Stimulated activated naive B cell treated with anti-CD40 and anti-IgM and Interleukin-4, amounts not matched to agents 10 μg/mL and 1 μg/mL and 100 μg/mL, for 72 hours (primary cell): ENCODE measurements at regions not wholly inside any gene's neighbourhood (a gene's known extent, or its start where the extent isn't known, plus 50 kb on each side); places are given as distances from the start of the nearest gene placed in this dataset.
"Not testable (repeated sequence)": the region's sequence is repeated elsewhere in the genome, so short reads cannot be mapped to it uniquely, and the experiment has no call there.

Source experiments
- ATAC-seq, 2 donors: fragments of 150-1000 bp; cut with Tn5 transposase; replicated peaks; 2 replicates each; pipeline ENCODE4 v1.10.0; 2021; ENCODE audit warnings: moderate library complexity in 1 of 2
- DNase-seq: peaks from one replicate; pipeline ENCODE4 v3.0.0; 2021
- H3K27ac Mint-ChIP-seq: one replicate; pipeline ENCODE4 v1.8.0; 2022; ENCODE audit warnings: mild to moderate bottlenecking, mixed read lengths
- H3K27me3 Mint-ChIP-seq, 2 donors: one replicate each; pipeline ENCODE4 v1.8.0; 2022; ENCODE audit warnings: mixed read lengths in 2 of 2
- H3K36me3 Mint-ChIP-seq, 2 donors: one replicate each; pipeline ENCODE4 v1.8.0; 2022; ENCODE audit warnings: mixed read lengths in 2 of 2, mild to moderate bottlenecking in 1 of 2
- H3K4me1 Mint-ChIP-seq, 2 donors: one replicate each; pipeline ENCODE4 v1.8.0; 2022; ENCODE audit warnings: mixed read lengths in 2 of 2, mild to moderate bottlenecking in 1 of 2
- H3K4me3 Mint-ChIP-seq, 2 donors: one replicate each; pipeline ENCODE4 v1.8.0; 2022; ENCODE audit warnings: mild to moderate bottlenecking in 2 of 2, mixed read lengths in 2 of 2, moderate library complexity in 1 of 2
- H3K9me3 Mint-ChIP-seq, 2 donors: one replicate each; pipeline ENCODE4 v1.8.0; 2022; ENCODE audit warnings: mixed read lengths in 2 of 2, mild to moderate bottlenecking in 1 of 2

- H3K27ac Mint-ChIP-seq: no peak overlapping the region
- ATAC-seq (no peak), DNase-seq (no peak)
- peaks cover 0 to 6% of the 10 kb centered on the region in 2 donors for H3K27me3 Mint-ChIP-seq
- H3K36me3 Mint-ChIP-seq: no peaks in the 10 kb centered on the region
- H3K4me3 Mint-ChIP-seq: no peak overlapping the region
- H3K9me3 Mint-ChIP-seq: no peaks in the 10 kb centered on the region
- no peaks in the 10 kb centered on the region for H3K4me1 Mint-ChIP-seq
Measured at GRCh38 chr6:56795466-56796195, 152.9 kb upstream of the DST start.

GRCh38 chr6:56794421-56794820 is 151.7 kb upstream of the DST start:
- Mint-ChIP-seq H3K9me3 (no peaks in the 10 kb centered on the region), H3K36me3 (no peaks in the 10 kb centered on the region), H3K27me3 (peaks cover 0 to 6% of the 10 kb centered on the region in 2 donors), H3K4me1 (no peaks in the 10 kb centered on the region), H3K27ac (no peak overlapping the region), H3K4me3 (no peak overlapping the region)
- ATAC-seq (no peak), DNase-seq (no peak)

- ATAC-seq: no peak
- Mint-ChIP-seq H3K27ac (no peak overlapping the region), H3K27me3 (peaks cover 0 to 6% of the 10 kb centered on the region in 2 donors), H3K4me3 (no peak overlapping the region), H3K9me3 (no peaks in the 10 kb centered on the region), H3K4me1 (no peaks in the 10 kb centered on the region), H3K36me3 (no peaks in the 10 kb centered on the region)
- DNase-seq: no peak
Measured at GRCh38 chr6:56793938-56794337, 151.2 kb upstream of the DST start.

GRCh38 chr6:56790414-56790813 is 147.7 kb upstream of the DST start:
- no peak for ATAC-seq

GRCh38 chr6:56789879-56790278 is 147.2 kb upstream of the DST start:
- ATAC-seq (no peak), DNase-seq (no peak)
- no peak overlapping the region for H3K27ac Mint-ChIP-seq
- H3K9me3 Mint-ChIP-seq: peaks cover 0 to 4% of the 10 kb centered on the region in 2 donors
- H3K27me3 Mint-ChIP-seq: peaks cover 8 to 12% of the 10 kb centered on the region in 2 donors
- H3K36me3 Mint-ChIP-seq: no peaks in the 10 kb centered on the region
- H3K4me1 Mint-ChIP-seq: no peaks in the 10 kb centered on the region
- no peak overlapping the region for H3K4me3 Mint-ChIP-seq

More at GRCh38 chr6:56790414-56790813, 147.7 kb upstream of the DST start:
- peaks cover 8 to 11% of the 10 kb centered on the region in 2 donors for H3K27me3 Mint-ChIP-seq
- no peaks in the 10 kb centered on the region for H3K36me3 Mint-ChIP-seq
- H3K4me1 Mint-ChIP-seq: no peaks in the 10 kb centered on the region
- no peak overlapping the region for H3K4me3 Mint-ChIP-seq
- peaks cover 0 to 4% of the 10 kb centered on the region in 2 donors for H3K9me3 Mint-ChIP-seq
- H3K27ac Mint-ChIP-seq: no peak overlapping the region
- no peak for DNase-seq

- Mint-ChIP-seq H3K4me3 (no peak overlapping the region), H3K27ac (no peak overlapping the region), H3K4me1 (no peaks in the 10 kb centered on the region), H3K27me3 (peaks cover 8 to 15% of the 10 kb centered on the region in 2 donors), H3K9me3 (peaks cover under 1 to 4% of the 10 kb centered on the region in 2 donors), H3K36me3 (no peaks in the 10 kb centered on the region)
- no peak for DNase-seq
- ATAC-seq: no peak
Measured at GRCh38 chr6:56789342-56789741, 146.7 kb upstream of the DST start.

GRCh38 chr6:56787209-56787608 is 144.5 kb upstream of the DST start:
- H3K9me3 Mint-ChIP-seq: peaks cover 3 to 4% of the 10 kb centered on the region in 2 donors
- no peak overlapping the region for H3K27ac Mint-ChIP-seq
- ATAC-seq (no peak), DNase-seq (no peak)
- no peaks in the 10 kb centered on the region for H3K4me1 Mint-ChIP-seq
- H3K36me3 Mint-ChIP-seq: no peaks in the 10 kb centered on the region
- no peak overlapping the region for H3K4me3 Mint-ChIP-seq
- peaks cover 12 to 18% of the 10 kb centered on the region in 2 donors for H3K27me3 Mint-ChIP-seq

- no peaks in the 10 kb centered on the region for H3K36me3 Mint-ChIP-seq
- H3K27me3 Mint-ChIP-seq: peaks cover 12% of the 10 kb centered on the region in 2 donors
- DNase-seq (no peak), ATAC-seq (no peak)
- no peaks in the 10 kb centered on the region for H3K4me1 Mint-ChIP-seq
- no peak overlapping the region for H3K27ac Mint-ChIP-seq
- no peak overlapping the region for H3K4me3 Mint-ChIP-seq
- peaks cover 3 to 4% of the 10 kb centered on the region in 2 donors for H3K9me3 Mint-ChIP-seq
Measured at GRCh38 chr6:56786256-56786655, 143.6 kb upstream of the DST start.

- ATAC-seq, DNase-seq, H3K27ac Mint-ChIP-seq, H3K36me3 Mint-ChIP-seq, H3K4me1 Mint-ChIP-seq, H3K9me3 Mint-ChIP-seq, H3K4me3 Mint-ChIP-seq: not testable (repeated sequence)
- peaks cover 12% of the 10 kb centered on the region in 2 donors for H3K27me3 Mint-ChIP-seq
Measured at GRCh38 chr6:56785536-56785935, 142.8 kb upstream of the DST start.

- not testable (repeated sequence) for ATAC-seq, DNase-seq, H3K9me3 Mint-ChIP-seq, H3K36me3 Mint-ChIP-seq, H3K27ac Mint-ChIP-seq, H3K27me3 Mint-ChIP-seq, H3K4me3 Mint-ChIP-seq, H3K4me1 Mint-ChIP-seq
Measured at GRCh38 chr6:56780109-56780508, 137.4 kb upstream of the DST start.

- not testable (repeated sequence) for ATAC-seq, H3K4me3 Mint-ChIP-seq, DNase-seq, H3K4me1 Mint-ChIP-seq, H3K9me3 Mint-ChIP-seq, H3K36me3 Mint-ChIP-seq, H3K27ac Mint-ChIP-seq, H3K27me3 Mint-ChIP-seq
Measured at GRCh38 chr6:56778503-56778902, 135.8 kb upstream of the DST start.

- Mint-ChIP-seq H3K27me3 (no peaks in the 10 kb centered on the region), H3K27ac (no peak overlapping the region), H3K9me3 (peaks cover 0 to 4% of the 10 kb centered on the region in 2 donors), H3K36me3 (no peaks in the 10 kb centered on the region), H3K4me1 (no peaks in the 10 kb centered on the region), H3K4me3 (no peak overlapping the region)
- no peak for DNase-seq
- ATAC-seq: no peak
Measured at GRCh38 chr6:56775498-56776166, 132.9 kb upstream of the DST start.

GRCh38 chr6:56772737-56773184 is 130.1 kb upstream of the DST start:
- no peak for DNase-seq
- ATAC-seq: no peak
- no peak overlapping the region for H3K27ac Mint-ChIP-seq
- H3K27me3 Mint-ChIP-seq: no peaks in the 10 kb centered on the region
- H3K9me3 Mint-ChIP-seq: peaks cover 0 to 2% of the 10 kb centered on the region in 2 donors
- no peak overlapping the region for H3K4me3 Mint-ChIP-seq
- no peaks in the 10 kb centered on the region for H3K4me1 Mint-ChIP-seq
- no peaks in the 10 kb centered on the region for H3K36me3 Mint-ChIP-seq

GRCh38 chr6:56771929-56772607 is 129.4 kb upstream of the DST start:
- Mint-ChIP-seq H3K4me1 (no peaks in the 10 kb centered on the region), H3K27me3 (no peaks in the 10 kb centered on the region), H3K4me3 (no peak overlapping the region), H3K27ac (no peak overlapping the region), H3K36me3 (no peaks in the 10 kb centered on the region), H3K9me3 (peaks cover 0 to 2% of the 10 kb centered on the region in 2 donors)
- ATAC-seq: no peak
- DNase-seq: no peak
